ENCODE measurements at regions not wholly inside any gene's neighbourhood (a gene's known extent, or its start where the extent isn't known, plus 50 kb on each side); places are given as distances from the start of the nearest gene placed in this dataset.

- intact Hi-C loops (cut with DNase I), result no loop called here
- Histone ChIP-seq H3K4me1 (no peaks in the 10 kb centered on the region), H3K27me3 (peaks cover 0 to 3% (median 0%) of the 10 kb centered on the region in 4 donors), H3K36me3 (no peaks in the 10 kb centered on the region), H3K4me3 (no peak overlapping the region), H3K9me3 (no peaks in the 10 kb centered on the region), H3K27ac (no peak overlapping the region)
- 43 to 84% methylated on average over 3 of the region's 3 CpGs for WGBS, 2 donors
- no peak for DNase-seq
- TF ChIP-seq CTCF (IDR thresholded peaks at IDR 0.05) (no peak), POLR2A (IDR thresholded peaks at IDR 0.05) (no peak)
These were observed 171.3 kb upstream of the OSR1 start for GRCh38 chr2:19529677-19530076.

- H3K27me3 ChIP-seq, result no peaks in the 10 kb centered on the region
- 67 to 77% methylated on average over 2 of the region's 2 CpGs for WGBS, 2 donors
- no peaks in the 10 kb centered on the region for H3K4me1 ChIP-seq
- no peaks in the 10 kb centered on the region for H3K9me3 ChIP-seq
- no peak for TF ChIP-seq CTCF (IDR thresholded peaks at IDR 0.05)
- no peak for TF ChIP-seq POLR2A (IDR thresholded peaks at IDR 0.05)
- H3K27ac ChIP-seq, result no peak overlapping the region
- H3K4me3 ChIP-seq, result no peak overlapping the region
- intact Hi-C loops (cut with DNase I), result no loop called here
- no peaks in the 10 kb centered on the region for H3K36me3 ChIP-seq
- DNase-seq, result no peak
These were observed 169.3 kb upstream of the OSR1 start for GRCh38 chr2:19527771-19528170.

- no peak for DNase-seq
- no peak overlapping the region for H3K4me3 ChIP-seq
- no peak overlapping the region for H3K27ac ChIP-seq
- intact Hi-C loops (cut with DNase I), result no loop called here
- TF ChIP-seq POLR2A (IDR thresholded peaks at IDR 0.05) (no peak), CTCF (IDR thresholded peaks at IDR 0.05) (no peak)
- 63 to 79% methylated on average over 2 of the region's 2 CpGs for WGBS, 2 donors
- H3K4me1 ChIP-seq, result no peaks in the 10 kb centered on the region
- no peaks in the 10 kb centered on the region for H3K36me3 ChIP-seq
- no peaks in the 10 kb centered on the region for H3K27me3 ChIP-seq
- no peaks in the 10 kb centered on the region for H3K9me3 ChIP-seq
These were observed 166.9 kb upstream of the OSR1 start for GRCh38 chr2:19525313-19525712.

DNA sequence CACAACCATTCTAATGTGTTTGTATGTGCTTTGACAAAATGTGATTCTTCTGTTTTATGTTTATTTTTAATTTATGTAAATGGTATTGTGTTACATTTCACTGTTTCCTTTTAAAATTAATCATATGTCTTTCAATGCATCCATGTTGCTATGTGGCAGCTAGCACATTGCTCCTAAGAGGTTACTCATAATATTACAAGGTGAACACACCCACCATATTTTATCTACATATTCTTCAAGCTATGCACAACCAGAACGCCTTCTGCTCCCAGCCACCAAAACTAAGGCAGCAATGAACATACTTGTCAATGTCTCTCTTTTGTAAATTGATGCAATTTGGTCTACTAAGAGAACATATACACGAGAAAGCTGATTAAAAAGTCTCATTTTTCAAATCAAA is 160.6 kb upstream of the OSR1 start:
- WGBS, 2 donors, result 75 to 84% methylated on average over 2 of the region's 2 CpGs
- no peak for DNase-seq
- TF ChIP-seq POLR2A (IDR thresholded peaks at IDR 0.05) (no peak), CTCF (IDR thresholded peaks at IDR 0.05) (no peak)

DNA sequence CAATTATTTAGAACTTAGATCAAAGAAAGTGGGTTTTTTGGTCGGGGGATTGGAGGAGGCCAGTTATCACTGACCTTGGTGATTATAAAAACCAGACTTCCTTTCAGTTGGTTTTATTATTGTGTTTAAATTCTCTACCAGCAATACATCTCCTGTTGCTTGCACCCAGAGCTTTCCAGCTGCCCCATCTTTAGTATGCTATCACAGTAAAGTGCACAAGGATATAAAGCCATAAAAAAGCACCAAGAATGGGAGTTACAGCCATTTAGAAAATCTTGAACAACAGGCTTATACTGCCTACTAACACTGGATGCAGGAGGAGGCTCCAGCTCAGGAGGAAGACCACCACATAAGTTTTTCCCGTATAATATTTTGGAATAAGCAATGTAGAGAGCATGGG is 148.7 kb upstream of the OSR1 start:
- Histone ChIP-seq H3K27ac (no peak overlapping the region), H3K9me3 (no peaks in the 10 kb centered on the region), H3K36me3 (no peaks in the 10 kb centered on the region), H3K4me3 (no peak overlapping the region), H3K4me1 (peaks cover 0 to 6% (median 0%) of the 10 kb centered on the region in 3 donors), H3K27me3 (no peaks in the 10 kb centered on the region)
- WGBS, 2 donors, result 80 to 84% methylated on average over 2 of the region's 2 CpGs
- no peak for TF ChIP-seq POLR2A (IDR thresholded peaks at IDR 0.05)
- TF ChIP-seq CTCF (IDR thresholded peaks at IDR 0.05), result no peak
- DNase-seq, result no peak
- intact Hi-C loops (cut with DNase I), result no loop called here

More for the DNA sequence above, 160.6 kb upstream of the OSR1 start:
- intact Hi-C loops (cut with DNase I), result no loop called here
- H3K4me3 ChIP-seq, result no peak overlapping the region
- H3K36me3 ChIP-seq, result no peaks in the 10 kb centered on the region
- no peak overlapping the region for H3K27ac ChIP-seq
- H3K27me3 ChIP-seq, result no peaks in the 10 kb centered on the region
- no peaks in the 10 kb centered on the region for H3K4me1 ChIP-seq
- no peaks in the 10 kb centered on the region for H3K9me3 ChIP-seq

Data from esophagus squamous epithelium (tissue), 5 donors.